Activated CD4-positive, alpha-beta memory T cell treated with anti-CD3 and anti-CD28 coated beads for 36 hours (primary cell): ENCODE measurements at regions not wholly inside any gene's neighbourhood (a gene's known extent, or its start where the extent isn't known, plus 50 kb on each side); places are given as distances from the start of the nearest gene placed in this dataset.
"Not testable (repeated sequence)": the region's sequence is repeated elsewhere in the genome, so short reads cannot be mapped to it uniquely, and the experiment has no call there.

Experiments
- CTCF ChIA-PET: fragments of 350-600 bp; sonication (Branson Sonifier 250); formaldehyde crosslinking; loops from one replicate; lab custom pipeline; 2021; ENCODE audit warnings: antibody characterized with exemption, inconsistent platforms; lab: Charles Lee
- POLR2A ChIA-PET: fragments of 350-600 bp; sonication (Branson Sonifier 250); formaldehyde crosslinking; loops from one replicate; lab custom pipeline; 2021; ENCODE audit warnings: antibody characterized with exemption; lab: Charles Lee
- DNase-seq: peaks from one replicate; pipeline ENCODE4 v3.0.0-alpha.2; 2020
- H3K27ac Mint-ChIP-seq: one replicate; pipeline ENCODE4 v1.8.0; 2021; ENCODE audit warnings: mixed read lengths
- H3K27me3 Mint-ChIP-seq: one replicate; pipeline ENCODE4 v1.8.0; 2021; ENCODE audit warnings: mixed read lengths
- H3K36me3 Mint-ChIP-seq: one replicate; pipeline ENCODE4 v1.8.0; 2021; ENCODE audit warnings: mixed read lengths
- H3K4me1 Mint-ChIP-seq: one replicate; pipeline ENCODE4 v1.8.0; 2021; ENCODE audit warnings: low read depth, mixed read lengths
- H3K4me3 Mint-ChIP-seq: one replicate; pipeline ENCODE4 v1.8.0; 2021; ENCODE audit warnings: mild to moderate bottlenecking, mixed read lengths
- H3K9me3 Mint-ChIP-seq: one replicate; pipeline ENCODE4 v1.8.0; 2021; ENCODE audit warnings: mixed read lengths
- intact Hi-C: fragments of 100-400 bp; cut with micrococcal nuclease; formaldehyde crosslinking; loops from one replicate; pipeline ENCODE4 v1.15.1; 2023

GRCh38 chr10:84848967-84849366 is 520.6 kb downstream of the CCSER2 start:
- Mint-ChIP-seq H3K4me1 (no peaks in the 10 kb centered on the region), H3K27me3 (peaks cover under 1% of the 10 kb centered on the region), H3K4me3 (no peak overlapping the region), H3K9me3 (no peaks in the 10 kb centered on the region), H3K27ac (no peak overlapping the region), H3K36me3 (no peaks in the 10 kb centered on the region)
- POLR2A ChIA-PET, result no interaction called here
- intact Hi-C loops, result no loop called here
- no peak for DNase-seq
- CTCF ChIA-PET, result no interaction called here

GRCh38 chr10:84850826-84851225 is 522.4 kb downstream of the CCSER2 start:
- Mint-ChIP-seq H3K27me3 (no peaks in the 10 kb centered on the region), H3K27ac (no peak overlapping the region), H3K4me1 (no peaks in the 10 kb centered on the region), H3K36me3 (no peaks in the 10 kb centered on the region), H3K9me3 (no peaks in the 10 kb centered on the region), H3K4me3 (no peak overlapping the region)
- intact Hi-C loops, result no loop called here
- CTCF ChIA-PET, result no interaction called here
- no peak for DNase-seq
- POLR2A ChIA-PET, result no interaction called here

- ChIA-PET CTCF (no interaction called here), POLR2A (no interaction called here)
- Mint-ChIP-seq H3K9me3 (no peaks in the 10 kb centered on the region), H3K27me3 (no peaks in the 10 kb centered on the region), H3K4me3 (no peak overlapping the region), H3K36me3 (no peaks in the 10 kb centered on the region), H3K4me1 (no peaks in the 10 kb centered on the region), H3K27ac (no peak overlapping the region)
- intact Hi-C loops, result no loop called here
- no peak for DNase-seq
Measured at GRCh38 chr10:84854439-84854838, 526.0 kb downstream of the CCSER2 start.

- Mint-ChIP-seq H3K36me3 (no peaks in the 10 kb centered on the region), H3K9me3 (no peaks in the 10 kb centered on the region), H3K27me3 (peaks cover 8% of the 10 kb centered on the region), H3K4me1 (no peaks in the 10 kb centered on the region), H3K4me3 (no peak overlapping the region), H3K27ac (no peak overlapping the region)
- intact Hi-C loops, result no loop called here
- no peak for DNase-seq
- ChIA-PET CTCF (no interaction called here), POLR2A (no interaction called here)
Measured at GRCh38 chr10:84860855-84861254, 532.5 kb downstream of the CCSER2 start.

- Mint-ChIP-seq H3K4me3 (no peak overlapping the region), H3K27me3 (peaks cover 12% of the 10 kb centered on the region), H3K36me3 (no peaks in the 10 kb centered on the region), H3K27ac (no peak overlapping the region), H3K9me3 (no peaks in the 10 kb centered on the region), H3K4me1 (no peaks in the 10 kb centered on the region)
- no peak for DNase-seq
- CTCF ChIA-PET, result no interaction called here
- intact Hi-C loops, result no loop called here
- POLR2A ChIA-PET, result no interaction called here
Measured at GRCh38 chr10:84862551-84862950, 534.2 kb downstream of the CCSER2 start.

- peaks cover 12% of the 10 kb centered on the region for H3K27me3 Mint-ChIP-seq
- no peak for DNase-seq
- POLR2A ChIA-PET, result no interaction called here
- no peak overlapping the region for H3K27ac Mint-ChIP-seq
- no peaks in the 10 kb centered on the region for H3K36me3 Mint-ChIP-seq
- no peak overlapping the region for H3K4me3 Mint-ChIP-seq
- CTCF ChIA-PET, result no interaction called here
- intact Hi-C loops, result no loop called here
- no peaks in the 10 kb centered on the region for H3K9me3 Mint-ChIP-seq
- H3K4me1 Mint-ChIP-seq, result no peaks in the 10 kb centered on the region
Measured at GRCh38 chr10:84863675-84864074, 535.3 kb downstream of the CCSER2 start.

GRCh38 chr10:84876116-84876999 is 548.0 kb downstream of the CCSER2 start:
- Mint-ChIP-seq H3K4me1 (no peaks in the 10 kb centered on the region), H3K36me3 (no peaks in the 10 kb centered on the region), H3K9me3 (no peaks in the 10 kb centered on the region), H3K27ac (no peak overlapping the region), H3K4me3 (no peak overlapping the region), H3K27me3 (no peaks in the 10 kb centered on the region)
- intact Hi-C loops, result no loop called here
- ChIA-PET POLR2A (no interaction called here), CTCF (no interaction called here)
- DNase-seq, result no peak

GRCh38 chr10:84879991-84880390 is 551.6 kb downstream of the CCSER2 start:
- no peak overlapping the region for H3K27ac Mint-ChIP-seq
- H3K27me3 Mint-ChIP-seq, result no peaks in the 10 kb centered on the region
- no peaks in the 10 kb centered on the region for H3K4me1 Mint-ChIP-seq
- POLR2A ChIA-PET, result no interaction called here
- CTCF ChIA-PET, result no interaction called here
- H3K4me3 Mint-ChIP-seq, result no peak overlapping the region
- no peaks in the 10 kb centered on the region for H3K36me3 Mint-ChIP-seq
- H3K9me3 Mint-ChIP-seq, result no peaks in the 10 kb centered on the region
- no peak for DNase-seq
- intact Hi-C loops, result no loop called here

- CTCF ChIA-PET, DNase-seq, H3K4me3 Mint-ChIP-seq, H3K27ac Mint-ChIP-seq, H3K27me3 Mint-ChIP-seq, H3K9me3 Mint-ChIP-seq, intact Hi-C loops, POLR2A ChIA-PET, H3K36me3 Mint-ChIP-seq, H3K4me1 Mint-ChIP-seq: not testable (repeated sequence)
Measured at GRCh38 chr10:84881696-84882095, 553.3 kb downstream of the CCSER2 start.

GRCh38 chr10:84890706-84891105 is 562.3 kb downstream of the CCSER2 start:
- intact Hi-C loops, result no loop called here
- H3K9me3 Mint-ChIP-seq, result no peaks in the 10 kb centered on the region
- ChIA-PET CTCF (no interaction called here), POLR2A (no interaction called here)
- H3K4me1 Mint-ChIP-seq, result no peaks in the 10 kb centered on the region
- H3K36me3 Mint-ChIP-seq, result no peaks in the 10 kb centered on the region
- no peaks in the 10 kb centered on the region for H3K27me3 Mint-ChIP-seq
- H3K4me3 Mint-ChIP-seq, result no peak overlapping the region
- DNase-seq, result no peak
- no peak overlapping the region for H3K27ac Mint-ChIP-seq

GRCh38 chr10:84891631-84892030 is 563.2 kb downstream of the CCSER2 start:
- H3K27me3 Mint-ChIP-seq, result no peaks in the 10 kb centered on the region
- ChIA-PET CTCF (no interaction called here), POLR2A (no interaction called here)
- H3K36me3 Mint-ChIP-seq, result no peaks in the 10 kb centered on the region
- no peaks in the 10 kb centered on the region for H3K9me3 Mint-ChIP-seq
- H3K4me3 Mint-ChIP-seq, result no peak overlapping the region
- H3K4me1 Mint-ChIP-seq, result no peaks in the 10 kb centered on the region
- DNase-seq, result no peak
- intact Hi-C loops, result no loop called here
- H3K27ac Mint-ChIP-seq, result no peak overlapping the region

- Mint-ChIP-seq H3K36me3 (no peaks in the 10 kb centered on the region), H3K27me3 (no peaks in the 10 kb centered on the region), H3K4me1 (no peaks in the 10 kb centered on the region), H3K4me3 (no peak overlapping the region), H3K27ac (no peak overlapping the region), H3K9me3 (no peaks in the 10 kb centered on the region)
- ChIA-PET CTCF (no interaction called here), POLR2A (no interaction called here)
- no peak for DNase-seq
- intact Hi-C loops, result no loop called here
Measured at GRCh38 chr10:84895541-84895940, 567.2 kb downstream of the CCSER2 start.

GRCh38 chr10:84896909-84897308 is 568.5 kb downstream of the CCSER2 start:
- H3K4me1 Mint-ChIP-seq, result no peaks in the 10 kb centered on the region
- POLR2A ChIA-PET, result no interaction called here
- intact Hi-C loops, result no loop called here
- no peaks in the 10 kb centered on the region for H3K36me3 Mint-ChIP-seq
- no peaks in the 10 kb centered on the region for H3K9me3 Mint-ChIP-seq
- H3K27me3 Mint-ChIP-seq, result no peaks in the 10 kb centered on the region
- H3K27ac Mint-ChIP-seq, result no peak overlapping the region
- no peak for DNase-seq
- CTCF ChIA-PET, result no interaction called here
- no peak overlapping the region for H3K4me3 Mint-ChIP-seq
